Right lobe of liver (tissue), 6 donors: ENCODE measurements at regions not wholly inside any gene's neighbourhood (a gene's known extent, or its start where the extent isn't known, plus 50 kb on each side); places are given as distances from the start of the nearest gene placed in this dataset.

Source experiments
- ATAC-seq, 4 donors: fragments of 200-7000 bp; cut with Tn5 transposase; one replicate each; pipeline ENCODE4 v1.9.1; 2020; ENCODE audit warnings: mild to moderate bottlenecking in 4 of 4, moderate library complexity in 4 of 4
- DNase-seq, 3 donors: peaks; one replicate each; pipeline ENCODE4 v3.0.0-alpha.2; 2020
- H3K27ac ChIP-seq, 3 donors: fragments of 200-600 bp; one replicate each; pipeline ENCODE4 v1.8.0; 2022
- H3K27me3 ChIP-seq, 2 donors: fragments of 200-600 bp; one replicate each; pipeline ENCODE4 v1.8.0; 2022
- H3K36me3 ChIP-seq, 4 donors: fragments of 200-600 bp; sonication (generic) in 1 of 4; one replicate each; pipeline versions ENCODE4 v1.5.1 to v1.8.0; 2017 to 2022; ENCODE audit warnings: control low read depth in 1 of 4
- H3K4me1 ChIP-seq, 4 donors: fragments of 200-600 bp; sonication (generic) in 1 of 4; one replicate each; pipeline versions ENCODE4 v1.5.1 to v1.8.0; 2017 to 2022; ENCODE audit warnings: control low read depth in 1 of 4
- H3K4me3 ChIP-seq, 3 donors: fragments of 200-600 bp; one replicate each; pipeline ENCODE4 v1.8.0; 2022
- H3K9me3 ChIP-seq, 4 donors: fragments of 200-600 bp; sonication (generic) in 1 of 4; one replicate each; pipeline versions ENCODE4 v1.5.1 to v1.8.0; 2017 to 2022; ENCODE audit warnings: control low read depth in 1 of 4
- POLR2A ChIP-seq: fragments of 450-650 bp; IDR thresholded peaks from one replicate; pipeline ENCODE4 v1.6.1; 2017; ENCODE audit warnings: antibody characterized with exemption, mild to moderate bottlenecking
- WGBS: methylation state at CpG from one replicate; pipeline ENCODE4 v1.1.6; 2018; ENCODE audit warnings: low coverage, low lambda C conversion rate; ENCODE audit not compliant: insufficient coverage; ENCODE audit errors: missing lambda C conversion rate; 5-methylcytosine and 5-hydroxymethylcytosine counted together
- intact Hi-C, 2 donors: fragments of 100-400 bp; cut with DNase I; formaldehyde crosslinking; loops; one replicate each; pipeline versions ENCODE4 v1.11.2 to v1.14.1; 2022
- TF ChIP-seq, protein P1 (sequence below), 4 donors: fragments of 200-600 bp in 3 of 4; fragments of 450-650 bp in 1 of 4; IDR thresholded peaks; one replicate each; pipeline versions ENCODE4 v1.5.1 to v1.8.0; 2016 to 2022; ENCODE audit warnings: antibody characterized with exemption in 4 of 4, mild to moderate bottlenecking in 2 of 4
- donor health status: DM: no; HTN: yes; CAD: no.
- donor health status: DM: no; HTN: no; CAD: no.
- donor health status: DM: no; HTN: no; CAD: no.
- donor health status: DM: no; HTN: yes; CAD: no.
- donor health status: DM: no; HTN: yes; CAD: no.

DNA sequence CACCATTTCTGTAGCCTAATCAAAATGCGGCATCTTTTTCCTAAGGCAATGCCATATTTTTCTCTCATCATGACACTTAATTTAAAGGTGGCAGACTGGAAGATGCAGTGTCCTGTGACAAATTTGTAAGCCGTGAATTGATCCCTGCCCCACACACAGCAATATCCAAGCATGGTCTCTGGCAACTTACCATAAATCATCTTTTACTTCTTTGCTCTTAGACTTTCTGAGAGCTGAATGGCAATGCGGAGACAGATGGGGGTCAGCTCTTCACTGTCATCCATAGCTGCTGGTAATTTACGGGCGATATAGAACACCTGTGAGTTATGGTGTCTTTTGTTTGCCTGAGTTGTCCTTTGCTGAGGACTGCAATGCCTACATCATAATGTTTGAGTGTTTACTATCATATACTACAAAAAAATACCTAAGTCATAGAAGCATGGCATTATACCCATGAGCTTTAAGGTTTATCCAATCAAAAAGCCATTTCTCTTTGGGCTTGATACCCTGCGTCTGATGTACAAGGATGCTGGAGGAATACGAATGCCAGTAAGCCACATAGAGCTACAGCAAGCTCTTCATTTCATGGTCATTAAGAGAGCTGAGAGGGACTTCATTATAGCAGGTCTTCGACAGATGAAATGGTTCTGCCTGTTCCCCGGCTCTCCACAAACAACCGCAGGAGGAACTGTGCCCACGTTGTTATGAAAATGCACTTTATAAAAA is 148.1 kb downstream of the TRIML1 start:
- Histone ChIP-seq H3K4me1 (peaks cover 0 to 5% (median 0%) of the 10 kb centered on the region in 4 donors), H3K36me3 (no peaks in the 10 kb centered on the region), H3K9me3 (no peaks in the 10 kb centered on the region), H3K27me3 (no peaks in the 10 kb centered on the region), H3K27ac (no peak overlapping the region), H3K4me3 (no peak overlapping the region)
- intact Hi-C loops: no loop called here
- 72% methylated on average over 11 of the region's 11 CpGs for whole genome bisulfite sequencing
- ATAC-seq (no peak), DNase-seq (no peak)
- TF ChIP-seq POLR2A: no peak
- TF ChIP-seq, protein P1, sequence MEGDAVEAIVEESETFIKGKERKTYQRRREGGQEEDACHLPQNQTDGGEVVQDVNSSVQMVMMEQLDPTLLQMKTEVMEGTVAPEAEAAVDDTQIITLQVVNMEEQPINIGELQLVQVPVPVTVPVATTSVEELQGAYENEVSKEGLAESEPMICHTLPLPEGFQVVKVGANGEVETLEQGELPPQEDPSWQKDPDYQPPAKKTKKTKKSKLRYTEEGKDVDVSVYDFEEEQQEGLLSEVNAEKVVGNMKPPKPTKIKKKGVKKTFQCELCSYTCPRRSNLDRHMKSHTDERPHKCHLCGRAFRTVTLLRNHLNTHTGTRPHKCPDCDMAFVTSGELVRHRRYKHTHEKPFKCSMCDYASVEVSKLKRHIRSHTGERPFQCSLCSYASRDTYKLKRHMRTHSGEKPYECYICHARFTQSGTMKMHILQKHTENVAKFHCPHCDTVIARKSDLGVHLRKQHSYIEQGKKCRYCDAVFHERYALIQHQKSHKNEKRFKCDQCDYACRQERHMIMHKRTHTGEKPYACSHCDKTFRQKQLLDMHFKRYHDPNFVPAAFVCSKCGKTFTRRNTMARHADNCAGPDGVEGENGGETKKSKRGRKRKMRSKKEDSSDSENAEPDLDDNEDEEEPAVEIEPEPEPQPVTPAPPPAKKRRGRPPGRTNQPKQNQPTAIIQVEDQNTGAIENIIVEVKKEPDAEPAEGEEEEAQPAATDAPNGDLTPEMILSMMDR (IDR thresholded peaks at IDR 0.05): no peak

DNA sequence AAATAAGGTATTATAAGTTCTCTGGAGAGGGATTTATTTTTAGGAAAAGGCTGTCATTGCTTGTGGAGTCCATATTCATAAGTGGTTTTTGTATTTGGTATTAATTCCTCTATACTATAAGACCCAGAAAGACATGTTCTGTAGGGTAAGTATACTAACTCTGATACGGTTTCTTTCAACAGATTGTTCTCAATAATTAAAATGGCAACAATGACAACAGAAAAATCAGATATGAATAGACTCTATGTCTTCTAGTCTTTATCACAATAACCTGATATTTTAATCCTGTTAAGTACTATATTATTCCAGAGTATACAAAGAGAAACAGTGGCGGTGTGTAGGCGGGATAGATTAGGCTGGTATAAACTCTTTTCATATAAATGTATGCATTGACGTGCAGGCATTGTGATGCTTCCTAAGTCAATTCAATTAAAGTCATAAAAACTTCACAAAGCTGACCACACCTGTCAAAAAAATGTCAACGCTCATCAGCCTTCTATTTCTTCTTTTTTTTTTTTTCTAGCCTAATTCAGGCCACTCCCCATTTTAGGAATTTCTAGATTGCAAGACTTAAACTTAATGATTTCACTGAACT is 150.4 kb downstream of the TRIML1 start:
- DNase-seq (no peak), ATAC-seq (no peak)
- Histone ChIP-seq H3K4me1 (no peaks in the 10 kb centered on the region), H3K27ac (no peak overlapping the region), H3K36me3 (no peaks in the 10 kb centered on the region), H3K4me3 (no peak overlapping the region), H3K27me3 (no peaks in the 10 kb centered on the region), H3K9me3 (no peaks in the 10 kb centered on the region)
- 61% methylated on average over 5 of the region's 5 CpGs for WGBS
- intact Hi-C loops: no loop called here
- TF ChIP-seq, protein P1 (IDR thresholded peaks at IDR 0.05): no peak
- no peak for TF ChIP-seq POLR2A

DNA sequence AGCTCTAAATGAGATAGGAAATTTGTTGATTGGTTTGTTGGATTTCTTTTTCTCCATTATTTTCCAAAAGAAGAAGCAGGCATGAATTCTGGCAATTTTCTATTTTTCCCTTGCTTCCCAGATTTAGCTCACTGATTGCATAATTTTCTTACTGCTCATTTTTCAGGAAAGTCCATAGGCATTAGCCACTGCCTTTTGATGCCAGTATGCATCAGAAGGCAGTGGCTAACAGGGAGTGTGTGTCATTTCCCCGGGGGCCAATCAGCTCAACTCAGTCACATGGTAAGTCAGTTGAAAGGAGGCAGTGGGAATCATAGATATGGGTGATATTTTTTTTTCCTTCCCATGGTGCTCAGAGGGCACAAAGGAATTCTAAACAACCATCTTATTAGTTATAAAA is 156.7 kb downstream of the TRIML1 start:
- H3K9me3 ChIP-seq: no peaks in the 10 kb centered on the region
- no peaks in the 10 kb centered on the region for H3K27me3 ChIP-seq
- 50% methylated on average over 1 of the region's 1 CpG for WGBS
- no peak overlapping the region for H3K4me3 ChIP-seq
- DNase-seq (no peak), ATAC-seq (no peak)
- intact Hi-C loops: no loop called here
- TF ChIP-seq, protein P1 (IDR thresholded peaks at IDR 0.05): no peak
- no peak for TF ChIP-seq POLR2A
- no peaks in the 10 kb centered on the region for H3K4me1 ChIP-seq
- H3K36me3 ChIP-seq: no peaks in the 10 kb centered on the region
- no peak overlapping the region for H3K27ac ChIP-seq

DNA sequence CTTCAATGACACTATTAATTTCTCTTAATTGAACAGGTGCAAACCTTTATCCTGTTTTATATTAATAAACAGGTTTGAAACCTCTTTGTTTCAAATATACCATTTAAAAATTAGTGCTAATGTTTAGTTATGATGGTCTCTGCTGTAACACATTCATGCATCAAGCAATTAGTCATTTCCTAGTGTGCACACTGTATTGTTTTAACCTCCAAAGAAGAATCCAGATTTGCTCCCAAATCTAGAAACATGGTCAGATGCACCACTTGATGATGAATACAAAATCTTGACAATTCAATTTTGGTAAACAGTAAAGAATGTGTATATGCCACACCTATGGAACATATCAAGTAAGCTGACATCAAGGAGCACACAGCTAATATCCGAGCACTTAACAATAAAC is 157.1 kb downstream of the TRIML1 start:
- intact Hi-C loops: no loop called here
- no peak overlapping the region for H3K27ac ChIP-seq
- no peaks in the 10 kb centered on the region for H3K4me1 ChIP-seq
- no peaks in the 10 kb centered on the region for H3K27me3 ChIP-seq
- 32% methylated on average over 1 of the region's 1 CpG for WGBS
- DNase-seq (no peak), ATAC-seq (no peak)
- no peaks in the 10 kb centered on the region for H3K36me3 ChIP-seq
- no peak for TF ChIP-seq POLR2A
- TF ChIP-seq, protein P1 (IDR thresholded peaks at IDR 0.05): no peak
- no peak overlapping the region for H3K4me3 ChIP-seq
- H3K9me3 ChIP-seq: no peaks in the 10 kb centered on the region
